ENCODE measurements at regions not wholly inside any gene's neighbourhood (a gene's known extent, or its start where the extent isn't known, plus 50 kb on each side); places are given as distances from the start of the nearest gene placed in this dataset.

DNA sequence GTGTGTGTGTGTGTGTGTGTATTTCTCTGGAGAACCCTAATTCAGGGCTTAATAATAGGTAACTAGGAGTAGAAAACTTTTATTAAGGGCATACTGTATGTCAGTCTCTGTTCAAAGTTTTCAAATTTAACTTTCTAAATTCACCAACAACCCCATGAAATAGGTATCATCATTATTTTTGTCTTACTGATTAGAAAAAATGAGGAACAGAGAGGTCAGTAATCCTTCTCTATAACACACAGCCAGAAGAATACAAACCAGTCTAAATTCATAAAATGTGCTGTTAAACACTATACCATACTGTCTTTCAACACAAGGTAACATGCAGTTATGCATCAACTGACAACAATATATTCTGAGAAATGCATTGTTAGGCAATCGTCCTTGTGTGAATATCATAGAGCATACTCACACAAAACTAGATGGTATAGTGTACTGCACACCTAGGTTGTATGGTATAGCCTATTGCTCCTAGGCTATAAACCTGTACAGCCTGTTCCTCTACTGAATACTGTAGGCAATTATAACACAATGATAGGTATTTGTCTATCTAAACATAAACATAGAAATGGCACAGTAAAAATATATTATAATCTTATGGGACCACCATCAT lies 143.1 kb downstream of the PTH2R start:
- CTCF ChIA-PET, result no interaction called here
- no peak for DNase-seq (ENCODE audit: extremely low spot score)
- TF ChIP-seq TARDBP (IDR thresholded peaks at IDR 0.05) (no peak), LEF1 (IDR thresholded peaks at IDR 0.05; ENCODE audit: borderline replicate concordance) (no peak), NFRKB (IDR thresholded peaks at IDR 0.05) (no peak), SP1 (IDR thresholded peaks at IDR 0.05) (no peak), FOXM1 (IDR thresholded peaks at IDR 0.05; ENCODE audit: borderline replicate concordance) (no peak)
- POLR2A ChIA-PET, result no interaction called here

GRCh38 chr2:208552943-208553342 lies 146.4 kb downstream of the PTH2R start:
- ChIA-PET POLR2A (no interaction called here), CTCF (no interaction called here)
- TF ChIP-seq ELF4 (IDR thresholded peaks at IDR 0.05) (no peak), PKNOX1 (IDR thresholded peaks at IDR 0.05) (no peak), ARNT (IDR thresholded peaks at IDR 0.05) (no peak), TARDBP (IDR thresholded peaks at IDR 0.05) (no peak), BHLHE40 (IDR thresholded peaks at IDR 0.05; ENCODE audit: borderline replicate concordance) (no peak), SP1 (IDR thresholded peaks at IDR 0.05) (no peak), FOXK2 (IDR thresholded peaks at IDR 0.05) (no peak), FOXA1 (IDR thresholded peaks at IDR 0.05) (no peak), ZNF384 (IDR thresholded peaks at IDR 0.05) (no peak), L3MBTL2 (conservative IDR thresholded peaks at IDR 0.05) (no peak), LEF1 (IDR thresholded peaks at IDR 0.05; ENCODE audit: borderline replicate concordance) (no peak), CTBP1 (IDR thresholded peaks at IDR 0.05; ENCODE audit: borderline replicate concordance) (no peak), SUZ12 (IDR thresholded peaks at IDR 0.05) (no peak), NFRKB (IDR thresholded peaks at IDR 0.05) (no peak), FOXM1 (IDR thresholded peaks at IDR 0.05; ENCODE audit: borderline replicate concordance) (no peak), HDGF (IDR thresholded peaks at IDR 0.05; ENCODE audit: borderline replicate concordance) (no peak)
- DNase-seq (ENCODE audit: extremely low spot score), result no peak

DNA sequence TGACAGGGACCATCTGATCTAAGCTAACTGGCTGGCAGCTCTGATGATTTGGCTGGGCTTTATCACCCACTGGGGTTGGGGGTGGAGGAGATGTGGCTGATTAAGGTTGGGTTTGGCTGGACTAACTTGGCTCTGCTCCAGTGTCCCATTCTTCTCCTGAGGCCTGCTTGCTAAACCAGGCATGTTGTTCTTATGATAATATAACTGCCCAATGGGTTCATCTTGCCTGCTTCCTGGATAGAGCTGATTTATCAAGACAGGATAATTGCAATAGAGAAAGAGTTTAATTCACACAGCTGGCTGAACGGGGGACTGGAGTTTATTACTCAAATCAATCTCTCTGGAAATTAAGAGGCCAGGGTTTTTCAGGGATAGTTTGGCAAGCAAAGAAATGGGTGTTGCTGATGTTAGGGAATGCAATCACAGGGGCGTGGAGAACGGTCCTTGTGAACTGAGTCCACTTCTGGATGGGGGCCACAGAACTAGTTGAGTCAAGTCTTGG lies 150.4 kb downstream of the PTH2R start:
- CTCF ChIA-PET, result no interaction called here
- POLR2A ChIA-PET, result no interaction called here
- DNase-seq (ENCODE audit: extremely low spot score), result no peak
- TF ChIP-seq CTBP1 (IDR thresholded peaks at IDR 0.05; ENCODE audit: borderline replicate concordance), result no peak
- no peak for TF ChIP-seq BHLHE40 (IDR thresholded peaks at IDR 0.05; ENCODE audit: borderline replicate concordance)
- TF ChIP-seq HDGF (IDR thresholded peaks at IDR 0.05; ENCODE audit: borderline replicate concordance), result no peak
- no peak for TF ChIP-seq LEF1 (IDR thresholded peaks at IDR 0.05; ENCODE audit: borderline replicate concordance)
- no peak for TF ChIP-seq FOXA1 (IDR thresholded peaks at IDR 0.05)
- TF ChIP-seq TARDBP (IDR thresholded peaks at IDR 0.05), result no peak
- no peak for TF ChIP-seq SUZ12 (IDR thresholded peaks at IDR 0.05)

DNA sequence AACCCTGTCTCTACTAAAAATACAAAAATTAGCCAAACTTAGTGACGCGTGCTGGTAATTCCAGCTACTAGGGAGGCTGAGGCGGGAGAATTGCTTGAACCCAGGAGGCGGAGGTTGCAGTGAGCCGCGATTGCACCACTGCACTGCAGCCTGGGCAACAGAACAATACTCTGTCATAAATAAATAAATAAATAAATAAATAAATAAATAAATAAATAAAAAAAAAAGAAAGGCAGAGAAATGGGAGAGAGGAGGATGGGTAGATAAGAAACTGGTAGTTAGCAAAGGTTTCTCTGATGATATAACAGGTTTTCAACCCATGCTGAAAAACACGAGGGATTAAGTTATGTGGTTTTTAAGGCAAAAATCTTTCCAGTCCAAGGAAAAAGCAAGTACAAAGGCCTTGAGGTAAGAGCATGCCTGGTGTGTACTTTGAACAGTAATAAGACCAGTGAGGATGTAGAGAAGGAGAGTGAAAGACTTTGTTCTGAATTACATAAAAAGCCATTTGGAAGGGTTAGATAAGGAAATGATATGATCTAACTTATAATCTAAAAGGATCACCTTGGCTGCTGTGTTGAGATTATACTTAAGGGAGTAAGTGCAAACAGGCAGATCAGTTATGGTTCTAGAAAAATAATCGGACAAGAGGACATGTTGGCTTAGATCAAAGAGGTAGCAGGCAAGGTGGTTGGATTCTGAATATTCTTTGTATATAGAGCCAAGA lies 159.3 kb downstream of the PTH2R start:
- CTCF ChIA-PET, result no interaction called here

GRCh38 chr2:208568203-208568602 lies 161.6 kb downstream of the PTH2R start:
- DNase-seq (ENCODE audit: extremely low spot score), result no peak
- TF ChIP-seq FOXA1 (IDR thresholded peaks at IDR 0.05) (no peak), SUZ12 (IDR thresholded peaks at IDR 0.05) (no peak), SP1 (IDR thresholded peaks at IDR 0.05) (no peak), BHLHE40 (IDR thresholded peaks at IDR 0.05; ENCODE audit: borderline replicate concordance) (no peak), FOXM1 (IDR thresholded peaks at IDR 0.05; ENCODE audit: borderline replicate concordance) (no peak), FOXK2 (IDR thresholded peaks at IDR 0.05) (no peak)
- ChIA-PET POLR2A (no interaction called here), CTCF (no interaction called here)

More for the DNA sequence above, 159.3 kb downstream of the PTH2R start:
- DNase-seq (ENCODE audit: extremely low spot score), result no peak
- POLR2A ChIA-PET, result no interaction called here
- TF ChIP-seq FOXA1 (IDR thresholded peaks at IDR 0.05), result no peak
- TF ChIP-seq L3MBTL2 (conservative IDR thresholded peaks at IDR 0.05), result no peak
- no peak for TF ChIP-seq FOXK2 (IDR thresholded peaks at IDR 0.05)
- TF ChIP-seq FOXM1 (IDR thresholded peaks at IDR 0.05; ENCODE audit: borderline replicate concordance), result no peak
- no peak for TF ChIP-seq LEF1 (IDR thresholded peaks at IDR 0.05; ENCODE audit: borderline replicate concordance)
- TF ChIP-seq SUZ12 (IDR thresholded peaks at IDR 0.05), result no peak
- TF ChIP-seq ELF4 (IDR thresholded peaks at IDR 0.05), result no peak
- TF ChIP-seq NFRKB (IDR thresholded peaks at IDR 0.05), result no peak

- TF ChIP-seq HDGF (IDR thresholded peaks at IDR 0.05; ENCODE audit: borderline replicate concordance) (no peak), PKNOX1 (IDR thresholded peaks at IDR 0.05) (no peak), FOXM1 (IDR thresholded peaks at IDR 0.05; ENCODE audit: borderline replicate concordance) (no peak), BHLHE40 (IDR thresholded peaks at IDR 0.05; ENCODE audit: borderline replicate concordance) (no peak), FOXK2 (IDR thresholded peaks at IDR 0.05) (no peak), TARDBP (IDR thresholded peaks at IDR 0.05) (no peak), ARNT (IDR thresholded peaks at IDR 0.05) (no peak), SP1 (IDR thresholded peaks at IDR 0.05) (no peak), ZNF384 (IDR thresholded peaks at IDR 0.05) (no peak), FOXA1 (IDR thresholded peaks at IDR 0.05) (no peak), LEF1 (IDR thresholded peaks at IDR 0.05; ENCODE audit: borderline replicate concordance) (no peak), ELF4 (IDR thresholded peaks at IDR 0.05) (no peak), NFRKB (IDR thresholded peaks at IDR 0.05) (no peak)
- POLR2A ChIA-PET, result no interaction called here
- DNase-seq (ENCODE audit: extremely low spot score), result no peak
- CTCF ChIA-PET, result no interaction called here
Observed at GRCh38 chr2:208570066-208570465, 163.5 kb downstream of the PTH2R start.
